ENCODE measurements at regions not wholly inside any gene's neighbourhood (a gene's known extent, or its start where the extent isn't known, plus 50 kb on each side); places are given as distances from the start of the nearest gene placed in this dataset.

GRCh38 chr13:40476175-40476958 lies 190.1 kb downstream of the FOXO1 start:
- no peak for TF ChIP-seq CTCF (IDR thresholded peaks at IDR 0.05; ENCODE audit: unreplicated experiment)
- Mint-ChIP-seq H3K4me1 (ENCODE audit: low read depth) (peaks cover 48% of the 10 kb centered on the region), H3K4me3 (ENCODE audit: low read depth) (no peak overlapping the region)

GRCh38 chr13:40477623-40478608 lies 188.5 kb downstream of the FOXO1 start:
- no peak for DNase-seq (ENCODE audit: low spot score, unreplicated experiment)
- H3K36me3 Mint-ChIP-seq (ENCODE audit: insufficient read depth) = no peaks in the 10 kb centered on the region

More at GRCh38 chr13:40476175-40476958, 190.1 kb downstream of the FOXO1 start:
- peaks cover 5% of the 10 kb centered on the region for H3K9me3 Mint-ChIP-seq (ENCODE audit: low read depth)
- H3K27me3 Mint-ChIP-seq = peaks cover 9% of the 10 kb centered on the region
- H3K36me3 Mint-ChIP-seq (ENCODE audit: insufficient read depth) = no peaks in the 10 kb centered on the region
- H3K27ac Mint-ChIP-seq = peak overlapping the region; percentile 1
- no peak for DNase-seq (ENCODE audit: low spot score, unreplicated experiment)

GRCh38 chr13:40478775-40479174 lies 187.7 kb downstream of the FOXO1 start:
- Mint-ChIP-seq H3K4me3 (ENCODE audit: low read depth) (no peak overlapping the region), H3K27ac (peak overlapping the region; percentile 9), H3K36me3 (ENCODE audit: insufficient read depth) (no peaks in the 10 kb centered on the region), H3K9me3 (ENCODE audit: low read depth) (peaks cover 4% of the 10 kb centered on the region), H3K4me1 (ENCODE audit: low read depth) (peaks cover 46% of the 10 kb centered on the region), H3K27me3 (peaks cover 11% of the 10 kb centered on the region)
- no peak for TF ChIP-seq CTCF (IDR thresholded peaks at IDR 0.05; ENCODE audit: unreplicated experiment)
- no peak for DNase-seq (ENCODE audit: low spot score, unreplicated experiment)

More at GRCh38 chr13:40477623-40478608, 188.5 kb downstream of the FOXO1 start:
- H3K27ac Mint-ChIP-seq = peak overlapping the region; percentile 89
- no peak for TF ChIP-seq CTCF (IDR thresholded peaks at IDR 0.05; ENCODE audit: unreplicated experiment)
- peak overlapping the region; percentile 14 for H3K4me3 Mint-ChIP-seq (ENCODE audit: low read depth)
- peaks cover 11% of the 10 kb centered on the region for H3K27me3 Mint-ChIP-seq
- H3K9me3 Mint-ChIP-seq (ENCODE audit: low read depth) = peaks cover 4% of the 10 kb centered on the region
- H3K4me1 Mint-ChIP-seq (ENCODE audit: low read depth) = peaks cover 53% of the 10 kb centered on the region

GRCh38 chr13:40479196-40479845 lies 187.1 kb downstream of the FOXO1 start:
- Mint-ChIP-seq H3K4me3 (ENCODE audit: low read depth) (no peak overlapping the region), H3K36me3 (ENCODE audit: insufficient read depth) (no peaks in the 10 kb centered on the region), H3K9me3 (ENCODE audit: low read depth) (peaks cover 4% of the 10 kb centered on the region), H3K4me1 (ENCODE audit: low read depth) (peaks cover 45% of the 10 kb centered on the region), H3K27me3 (peaks cover 17% of the 10 kb centered on the region), H3K27ac (peak overlapping the region; percentile 19)
- TF ChIP-seq CTCF (IDR thresholded peaks at IDR 0.05; ENCODE audit: unreplicated experiment) = no peak
- no peak for DNase-seq (ENCODE audit: low spot score, unreplicated experiment)
